H1 (cell line): ENCODE measurements at regions not wholly inside any gene's neighbourhood (a gene's known extent, or its start where the extent isn't known, plus 50 kb on each side); places are given as distances from the start of the nearest gene placed in this dataset.

ENCODE experiments used
- ASH2L ChIP-seq: fragments of 200-600, 300-600 bp; sonication (generic); IDR thresholded peaks from one replicate; pipeline ENCODE4 v1.7.1; 2017; ENCODE audit warnings: low read length
- CTCF ChIP-seq, 3 experiments: IDR thresholded peaks; 1 replicate in 2 of 3; 2 replicates in 1 of 3; pipeline versions ENCODE4 v1.5.1 to v1.6.1; 2011; ENCODE audit warnings: low read length in 3 of 3, mild to moderate bottlenecking in 3 of 3, inconsistent platforms in 2 of 3, low read depth in 1 of 3, moderate library complexity in 1 of 3; ENCODE audit not compliant: insufficient read depth in 1 of 3; ENCODE audit errors: control extremely low read depth in 1 of 3
- JUND ChIP-seq: IDR thresholded peaks from 2 replicates; pipeline ENCODE4 v1.6.1; 2011; ENCODE audit warnings: mild to moderate bottlenecking, improper control_type of control experiment, low read length
- SRF ChIP-seq: IDR thresholded peaks from 2 replicates; pipeline ENCODE4 v1.6.1; 2011; ENCODE audit warnings: mild to moderate bottlenecking, low read depth, low read length, moderate library complexity

GRCh38 chr14:66315548-66315947 is 170.6 kb upstream of the CCDC196 start:
- no peak for TF ChIP-seq JUND
- no peak for TF ChIP-seq ASH2L
- no peak for TF ChIP-seq SRF
- peak; percentile 22 to 61 (median 52); a peak in 3 of 4 replicates for TF ChIP-seq CTCF (IDR thresholded peaks at IDR 0.05; ENCODE audit: control extremely low read depth in 1 of 3, insufficient read depth in 1 of 3, low read depth in 1 of 3, low read length in 3 of 3)
